Head of caudate nucleus (tissue), 42 donors: ENCODE measurements at regions not wholly inside any gene's neighbourhood (a gene's known extent, or its start where the extent isn't known, plus 50 kb on each side); places are given as distances from the start of the nearest gene placed in this dataset.
"Not testable (repeated sequence)": the region's sequence is repeated elsewhere in the genome, so short reads cannot be mapped to it uniquely, and the experiment has no call there.

ENCODE experiments used
- DNase-seq, 42 donors: peaks; one replicate each; pipeline versions ENCODE4 v3.0.0 to v3.0.0-alpha.2; 2020 to 2021; ENCODE audit warnings: mixed read lengths in 7 of 42
- intact Hi-C: fragments of 100-400 bp; cut with DNase I; formaldehyde crosslinking; loops from one replicate; pipeline ENCODE4 v1.15.0; 2022

- intact Hi-C loops, DNase-seq: not testable (repeated sequence)
Observed at GRCh38 chr20:29761621-29762385, 1495.7 kb upstream of the DEFB115 start.

GRCh38 chr20:29762620-29763019 lies 1494.8 kb upstream of the DEFB115 start:
- DNase-seq, result no peak
- intact Hi-C loops, result no loop called here

- DNase-seq, result no peak
- intact Hi-C loops, result no loop called here
Observed at GRCh38 chr20:29763821-29764511, 1493.5 kb upstream of the DEFB115 start.

GRCh38 chr20:29764922-29765610 lies 1492.4 kb upstream of the DEFB115 start:
- intact Hi-C loops, result not testable (repeated sequence)
- peak in 9 of 42 donors; percentile 2 to 61 (median 28) for DNase-seq

- DNase-seq, intact Hi-C loops: not testable (repeated sequence)
Observed at GRCh38 chr20:29778033-29778432, 1479.4 kb upstream of the DEFB115 start.

GRCh38 chr20:29781217-29781616 lies 1476.2 kb upstream of the DEFB115 start:
- intact Hi-C loops, DNase-seq: not testable (repeated sequence)

- intact Hi-C loops, result not testable (repeated sequence)
Observed at GRCh38 chr20:29781891-29782290, 1475.6 kb upstream of the DEFB115 start.

GRCh38 chr20:29787456-29787855 lies 1470.0 kb upstream of the DEFB115 start:
- intact Hi-C loops, DNase-seq: not testable (repeated sequence)

More at GRCh38 chr20:29781891-29782290, 1475.6 kb upstream of the DEFB115 start:
- DNase-seq, result not testable (repeated sequence)

GRCh38 chr20:29790510-29790909 lies 1467.0 kb upstream of the DEFB115 start:
- DNase-seq, result no peak
- intact Hi-C loops, result no loop called here

- intact Hi-C loops, result not testable (repeated sequence)
Observed at GRCh38 chr20:29831508-29831907, 1426.0 kb upstream of the DEFB115 start.

GRCh38 chr20:29868014-29868413 lies 1389.5 kb upstream of the DEFB115 start:
- DNase-seq, intact Hi-C loops: not testable (repeated sequence)

More at GRCh38 chr20:29831508-29831907, 1426.0 kb upstream of the DEFB115 start:
- DNase-seq, result not testable (repeated sequence)

- intact Hi-C loops, DNase-seq: not testable (repeated sequence)
Observed at GRCh38 chr20:29868688-29869087, 1388.8 kb upstream of the DEFB115 start.

- peak in 1 of 42 donors; percentile 36 for DNase-seq
- intact Hi-C loops, result not testable (repeated sequence)
Observed at GRCh38 chr20:29871816-29872215, 1385.6 kb upstream of the DEFB115 start.

GRCh38 chr20:29873946-29874345 lies 1383.5 kb upstream of the DEFB115 start:
- intact Hi-C loops, result no loop called here

GRCh38 chr20:29874476-29875202 lies 1382.8 kb upstream of the DEFB115 start:
- peak in 1 of 42 donors; percentile 3 for DNase-seq
- intact Hi-C loops, result no loop called here

More at GRCh38 chr20:29873946-29874345, 1383.5 kb upstream of the DEFB115 start:
- peak in 31 of 42 donors; percentile 13 to 79 (median 52) for DNase-seq

GRCh38 chr20:29875321-29876083 lies 1382.0 kb upstream of the DEFB115 start:
- peak in 4 of 42 donors; percentile 6 to 42 (median 32) for DNase-seq
- intact Hi-C loops, result not testable (repeated sequence)

GRCh38 chr20:29876084-29876910 lies 1381.2 kb upstream of the DEFB115 start:
- intact Hi-C loops, result not testable (repeated sequence)
- DNase-seq, result peak in 2 of 42 donors; percentile 5 to 35
